GM23338 (cell line): ENCODE measurements at regions not wholly inside any gene's neighbourhood (a gene's known extent, or its start where the extent isn't known, plus 50 kb on each side); places are given as distances from the start of the nearest gene placed in this dataset.

Source experiments
- ATAC-seq: fragments of 200-7000 bp; cut with Tn5 transposase; 3 replicates; pipeline ENCODE4 v1.9.1; 2020
- DNase-seq: peaks from one replicate; pipeline ENCODE4 v3.0.0-alpha.2; 2015; ENCODE audit warnings: low spot score
- H2AFZ ChIP-seq: fragments of 200-600 bp; sonication (generic); 2 replicates; pipeline ENCODE4 v1.8.0; 2016; ENCODE audit warnings: antibody characterized with exemption, mild to moderate bottlenecking, moderate library complexity
- H3F3A ChIP-seq: fragments of 200-600 bp; sonication (generic); replicated peaks from 2 replicates; pipeline ENCODE4 v1.8.0; 2017; ENCODE audit warnings: antibody characterized with exemption, mixed run types, low read depth
- H3K27ac ChIP-seq: fragments of 200-600 bp; sonication (generic); 2 replicates; pipeline ENCODE4 v1.6.1; 2016; ENCODE audit warnings: low read depth
- H3K27me3 ChIP-seq: fragments of 200-600 bp; sonication (generic); 2 replicates; pipeline ENCODE4 v1.8.0; 2016; ENCODE audit warnings: mild to moderate bottlenecking, mixed run types, moderate library complexity; ENCODE audit not compliant: insufficient read depth
- H3K36me3 ChIP-seq: fragments of 200-600 bp; sonication (generic); 2 replicates; pipeline ENCODE4 v1.8.0; 2016; ENCODE audit warnings: mild to moderate bottlenecking; ENCODE audit not compliant: insufficient read depth
- H3K4me1 ChIP-seq: fragments of 200-600 bp; sonication (generic); 2 replicates; pipeline ENCODE4 v1.8.0; 2016; ENCODE audit warnings: mild to moderate bottlenecking, moderate library complexity; ENCODE audit not compliant: insufficient read depth
- H3K4me2 ChIP-seq: fragments of 200-600 bp; sonication (generic); 2 replicates; pipeline ENCODE4 v1.7.1; 2017; ENCODE audit warnings: mixed run types
- H3K4me3 ChIP-seq: fragments of 200-600 bp; sonication (generic); 2 replicates; pipeline ENCODE4 v1.6.1; 2016; ENCODE audit warnings: mixed run types
- H3K79me2 ChIP-seq: fragments of 200-600 bp; sonication (generic); replicated peaks from 2 replicates; pipeline ENCODE4 v1.8.0; 2017; ENCODE audit warnings: mild to moderate bottlenecking; ENCODE audit not compliant: insufficient read depth
- H3K9me2 ChIP-seq: fragments of 200-600 bp; sonication (generic); 2 replicates; pipeline ENCODE4 v1.8.0; 2017; ENCODE audit not compliant: insufficient read depth
- H4K20me1 ChIP-seq: fragments of 200-600 bp; sonication (generic); replicated peaks from 2 replicates; pipeline ENCODE4 v1.8.0; 2017; ENCODE audit warnings: mild to moderate bottlenecking; ENCODE audit not compliant: insufficient read depth
- H3K27ac Mint-ChIP-seq: 2 replicates; pipeline ENCODE4 v1.8.0; 2020; ENCODE audit warnings: inconsistent platforms, mild to moderate bottlenecking, moderate library complexity, mixed read lengths
- H3K27me3 Mint-ChIP-seq: 3 replicates; pipeline ENCODE4 v1.8.0; 2022; ENCODE audit warnings: low read depth, mild to moderate bottlenecking, moderate library complexity, mixed read lengths, inconsistent platforms; ENCODE audit not compliant: insufficient read depth, poor library complexity
- H3K36me3 Mint-ChIP-seq: 3 replicates; pipeline ENCODE4 v1.8.0; 2021; ENCODE audit warnings: low read depth, mild to moderate bottlenecking, inconsistent platforms, moderate library complexity, mixed read lengths
- H3K4me1 Mint-ChIP-seq: 3 replicates; pipeline ENCODE4 v1.8.0; 2020; ENCODE audit warnings: mild to moderate bottlenecking, inconsistent platforms, mixed read lengths
- H3K4me3 Mint-ChIP-seq: 3 replicates; pipeline ENCODE4 v1.8.0; 2021; ENCODE audit warnings: moderate library complexity, mild to moderate bottlenecking, inconsistent platforms, mixed read lengths
- H3K9me3 Mint-ChIP-seq: 3 replicates; pipeline ENCODE4 v1.8.0; 2020; ENCODE audit warnings: moderate library complexity, mild to moderate bottlenecking, inconsistent platforms, mixed read lengths
- CREB1 ChIP-seq: fragments of 250-450 bp; sonication (Bioruptor Pico); IDR thresholded peaks from 2 replicates; pipeline ENCODE4 v1.5.0; 2020; ENCODE audit warnings: low read depth, mild to moderate bottlenecking, moderate library complexity
- EZH2 ChIP-seq: fragments of 200-600 bp; sonication (generic); IDR thresholded peaks from one replicate; pipeline ENCODE4 v1.8.0; 2017; ENCODE audit warnings: antibody characterized with exemption, mild to moderate bottlenecking, low read depth; ENCODE audit not compliant: unreplicated experiment
- EZH2phosphoT487 ChIP-seq: fragments of 200-600 bp; sonication (generic); IDR thresholded peaks from one replicate; pipeline ENCODE4 v1.8.1; 2018; ENCODE audit warnings: antibody characterized with exemption; ENCODE audit not compliant: unreplicated experiment
- JUNB ChIP-seq: IDR thresholded peaks from one replicate; pipeline ENCODE4 v1.6.1; 2016; ENCODE audit warnings: antibody characterized with exemption; ENCODE audit not compliant: unreplicated experiment
- NANOG ChIP-seq: IDR thresholded peaks from 2 replicates; pipeline ENCODE4 v1.6.1; 2016; ENCODE audit warnings: antibody characterized with exemption, borderline replicate concordance
- POLR2AphosphoS5 ChIP-seq: IDR thresholded peaks from 2 replicates; pipeline ENCODE4 v1.6.1; 2016; ENCODE audit warnings: antibody characterized with exemption, low read depth
- STAT1 ChIP-seq: IDR thresholded peaks from one replicate; pipeline ENCODE4 v1.6.1; 2016; ENCODE audit warnings: antibody characterized with exemption; ENCODE audit not compliant: unreplicated experiment
- ZNF114 ChIP-seq: fragments of 250-450 bp; sonication (Bioruptor Pico); IDR thresholded peaks from 2 replicates; pipeline ENCODE4 v1.5.0; 2020; ENCODE audit warnings: mild to moderate bottlenecking, moderate library complexity
- ZNF331 ChIP-seq: fragments of 250-450 bp; sonication (Bioruptor Pico); IDR thresholded peaks from 2 replicates; pipeline ENCODE4 v1.5.0; 2020; ENCODE audit warnings: low read depth, mild to moderate bottlenecking, moderate library complexity
- TF ChIP-seq, protein P1 (sequence below), 2 experiments: fragments of 200-600 bp in 1 of 2; sonication (generic) in 1 of 2; conservative IDR thresholded peaks; 2 replicates each; pipeline versions ENCODE4 v1.5.1 to v1.6.1; 2016 to 2017; ENCODE audit warnings: antibody characterized with exemption in 2 of 2, low read depth in 2 of 2, mild to moderate bottlenecking in 2 of 2, moderate library complexity in 1 of 2
- TF ChIP-seq, protein P2 (sequence below): IDR thresholded peaks from one replicate; pipeline ENCODE4 v1.6.1; 2018; ENCODE audit warnings: antibody characterized with exemption; ENCODE audit not compliant: unreplicated experiment
- TF ChIP-seq, protein P3 (sequence below): fragments of 250-450 bp; sonication (Bioruptor Pico); IDR thresholded peaks from 2 replicates; pipeline ENCODE4 v1.5.0; 2020; ENCODE audit warnings: mild to moderate bottlenecking, moderate library complexity
- TF ChIP-seq, protein P4 (sequence below): IDR thresholded peaks from 2 replicates; pipeline ENCODE4 v1.6.1; 2016; ENCODE audit warnings: antibody characterized with exemption

DNA sequence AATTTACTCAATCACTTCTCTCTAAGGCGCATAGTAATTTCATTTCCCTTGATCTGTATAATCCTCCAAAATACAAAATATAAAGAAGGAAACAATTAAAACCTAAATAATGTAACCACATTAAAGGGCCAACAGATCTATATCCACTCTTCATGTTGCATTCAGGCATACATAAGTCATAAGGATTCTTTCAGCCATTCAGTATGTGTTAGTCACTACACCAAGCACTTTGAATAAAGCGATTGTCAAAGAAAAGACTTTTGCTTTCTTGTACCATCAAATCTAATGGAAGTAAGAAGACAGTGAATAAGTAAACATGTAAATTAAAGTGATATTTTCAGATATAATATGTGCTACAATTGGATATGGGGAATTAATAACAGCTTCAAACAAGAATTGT is 569.2 kb upstream of the PTPRD start (continued):
- TF ChIP-seq ZNF114 (CRISPR knock-in tag) (no peak), ZNF331 (CRISPR knock-in tag) (no peak), EZH2phosphoT487 (no peak), EZH2 (no peak), JUNB (no peak), POLR2AphosphoS5 (no peak), STAT1 (no peak), NANOG (no peak), CREB1 (CRISPR knock-in tag) (no peak)
- TF ChIP-seq, protein P1, sequence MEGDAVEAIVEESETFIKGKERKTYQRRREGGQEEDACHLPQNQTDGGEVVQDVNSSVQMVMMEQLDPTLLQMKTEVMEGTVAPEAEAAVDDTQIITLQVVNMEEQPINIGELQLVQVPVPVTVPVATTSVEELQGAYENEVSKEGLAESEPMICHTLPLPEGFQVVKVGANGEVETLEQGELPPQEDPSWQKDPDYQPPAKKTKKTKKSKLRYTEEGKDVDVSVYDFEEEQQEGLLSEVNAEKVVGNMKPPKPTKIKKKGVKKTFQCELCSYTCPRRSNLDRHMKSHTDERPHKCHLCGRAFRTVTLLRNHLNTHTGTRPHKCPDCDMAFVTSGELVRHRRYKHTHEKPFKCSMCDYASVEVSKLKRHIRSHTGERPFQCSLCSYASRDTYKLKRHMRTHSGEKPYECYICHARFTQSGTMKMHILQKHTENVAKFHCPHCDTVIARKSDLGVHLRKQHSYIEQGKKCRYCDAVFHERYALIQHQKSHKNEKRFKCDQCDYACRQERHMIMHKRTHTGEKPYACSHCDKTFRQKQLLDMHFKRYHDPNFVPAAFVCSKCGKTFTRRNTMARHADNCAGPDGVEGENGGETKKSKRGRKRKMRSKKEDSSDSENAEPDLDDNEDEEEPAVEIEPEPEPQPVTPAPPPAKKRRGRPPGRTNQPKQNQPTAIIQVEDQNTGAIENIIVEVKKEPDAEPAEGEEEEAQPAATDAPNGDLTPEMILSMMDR (conservative IDR thresholded peaks at IDR 0.05; ENCODE audit: low read depth in 2 of 2) = no peak

DNA sequence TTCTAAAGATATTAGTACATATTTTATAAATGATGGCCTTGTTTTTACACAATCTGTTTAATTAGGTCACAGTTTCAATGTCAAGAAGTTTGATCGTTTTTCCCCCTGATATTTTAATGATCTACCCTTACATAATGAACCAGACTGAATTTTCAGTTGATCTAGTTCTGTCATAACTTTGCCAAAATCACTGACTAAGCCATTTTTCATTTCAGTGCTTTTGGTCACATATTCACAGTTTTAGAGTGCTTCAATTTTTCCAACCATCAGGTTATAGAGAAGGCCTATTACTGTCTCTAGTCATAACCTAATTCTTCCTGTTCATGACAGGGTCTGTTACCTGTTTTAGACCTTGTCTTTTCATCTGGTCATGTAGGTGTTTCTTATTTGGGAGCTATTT is 577.9 kb upstream of the PTPRD start:
- H2AFZ ChIP-seq = no peak overlapping the region
- no peaks in the 10 kb centered on the region for H3K27me3 ChIP-seq
- Mint-ChIP-seq H3K9me3 (peaks cover 25% of the 10 kb centered on the region), H3K4me1 (0 out of 3 replicates have a peak, but pooled peaks cover 3% of the 10 kb centered on the region), H3K4me3 (no peak overlapping the region), H3K27me3 (no peaks in the 10 kb centered on the region), H3K27ac (no peak overlapping the region), H3K36me3 (peaks cover 18% of the 10 kb centered on the region)
- no peaks in the 10 kb centered on the region for H4K20me1 ChIP-seq
- no peaks in the 10 kb centered on the region for H3K79me2 ChIP-seq
- no peaks in the 10 kb centered on the region for H3F3A ChIP-seq
- no peaks in the 10 kb centered on the region for H3K36me3 ChIP-seq
- H3K9me2 ChIP-seq = peaks cover 4% of the 10 kb centered on the region; the same call in 1 of the 2 replicates
- H3K4me1 ChIP-seq = no peaks in the 10 kb centered on the region
- DNase-seq (no peak), ATAC-seq (no peak)
- H3K27ac ChIP-seq = no peak overlapping the region
- H3K4me2 ChIP-seq = no peak overlapping the region
- H3K4me3 ChIP-seq = no peak overlapping the region
- TF ChIP-seq NANOG (no peak), CREB1 (CRISPR knock-in tag) (no peak), EZH2 (no peak), JUNB (no peak), EZH2phosphoT487 (no peak), POLR2AphosphoS5 (no peak), ZNF114 (CRISPR knock-in tag) (no peak), ZNF331 (CRISPR knock-in tag) (no peak), STAT1 (no peak)
- TF ChIP-seq, protein P2, sequence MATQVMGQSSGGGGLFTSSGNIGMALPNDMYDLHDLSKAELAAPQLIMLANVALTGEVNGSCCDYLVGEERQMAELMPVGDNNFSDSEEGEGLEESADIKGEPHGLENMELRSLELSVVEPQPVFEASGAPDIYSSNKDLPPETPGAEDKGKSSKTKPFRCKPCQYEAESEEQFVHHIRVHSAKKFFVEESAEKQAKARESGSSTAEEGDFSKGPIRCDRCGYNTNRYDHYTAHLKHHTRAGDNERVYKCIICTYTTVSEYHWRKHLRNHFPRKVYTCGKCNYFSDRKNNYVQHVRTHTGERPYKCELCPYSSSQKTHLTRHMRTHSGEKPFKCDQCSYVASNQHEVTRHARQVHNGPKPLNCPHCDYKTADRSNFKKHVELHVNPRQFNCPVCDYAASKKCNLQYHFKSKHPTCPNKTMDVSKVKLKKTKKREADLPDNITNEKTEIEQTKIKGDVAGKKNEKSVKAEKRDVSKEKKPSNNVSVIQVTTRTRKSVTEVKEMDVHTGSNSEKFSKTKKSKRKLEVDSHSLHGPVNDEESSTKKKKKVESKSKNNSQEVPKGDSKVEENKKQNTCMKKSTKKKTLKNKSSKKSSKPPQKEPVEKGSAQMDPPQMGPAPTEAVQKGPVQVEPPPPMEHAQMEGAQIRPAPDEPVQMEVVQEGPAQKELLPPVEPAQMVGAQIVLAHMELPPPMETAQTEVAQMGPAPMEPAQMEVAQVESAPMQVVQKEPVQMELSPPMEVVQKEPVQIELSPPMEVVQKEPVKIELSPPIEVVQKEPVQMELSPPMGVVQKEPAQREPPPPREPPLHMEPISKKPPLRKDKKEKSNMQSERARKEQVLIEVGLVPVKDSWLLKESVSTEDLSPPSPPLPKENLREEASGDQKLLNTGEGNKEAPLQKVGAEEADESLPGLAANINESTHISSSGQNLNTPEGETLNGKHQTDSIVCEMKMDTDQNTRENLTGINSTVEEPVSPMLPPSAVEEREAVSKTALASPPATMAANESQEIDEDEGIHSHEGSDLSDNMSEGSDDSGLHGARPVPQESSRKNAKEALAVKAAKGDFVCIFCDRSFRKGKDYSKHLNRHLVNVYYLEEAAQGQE = no peak
- TF ChIP-seq, protein P3, sequence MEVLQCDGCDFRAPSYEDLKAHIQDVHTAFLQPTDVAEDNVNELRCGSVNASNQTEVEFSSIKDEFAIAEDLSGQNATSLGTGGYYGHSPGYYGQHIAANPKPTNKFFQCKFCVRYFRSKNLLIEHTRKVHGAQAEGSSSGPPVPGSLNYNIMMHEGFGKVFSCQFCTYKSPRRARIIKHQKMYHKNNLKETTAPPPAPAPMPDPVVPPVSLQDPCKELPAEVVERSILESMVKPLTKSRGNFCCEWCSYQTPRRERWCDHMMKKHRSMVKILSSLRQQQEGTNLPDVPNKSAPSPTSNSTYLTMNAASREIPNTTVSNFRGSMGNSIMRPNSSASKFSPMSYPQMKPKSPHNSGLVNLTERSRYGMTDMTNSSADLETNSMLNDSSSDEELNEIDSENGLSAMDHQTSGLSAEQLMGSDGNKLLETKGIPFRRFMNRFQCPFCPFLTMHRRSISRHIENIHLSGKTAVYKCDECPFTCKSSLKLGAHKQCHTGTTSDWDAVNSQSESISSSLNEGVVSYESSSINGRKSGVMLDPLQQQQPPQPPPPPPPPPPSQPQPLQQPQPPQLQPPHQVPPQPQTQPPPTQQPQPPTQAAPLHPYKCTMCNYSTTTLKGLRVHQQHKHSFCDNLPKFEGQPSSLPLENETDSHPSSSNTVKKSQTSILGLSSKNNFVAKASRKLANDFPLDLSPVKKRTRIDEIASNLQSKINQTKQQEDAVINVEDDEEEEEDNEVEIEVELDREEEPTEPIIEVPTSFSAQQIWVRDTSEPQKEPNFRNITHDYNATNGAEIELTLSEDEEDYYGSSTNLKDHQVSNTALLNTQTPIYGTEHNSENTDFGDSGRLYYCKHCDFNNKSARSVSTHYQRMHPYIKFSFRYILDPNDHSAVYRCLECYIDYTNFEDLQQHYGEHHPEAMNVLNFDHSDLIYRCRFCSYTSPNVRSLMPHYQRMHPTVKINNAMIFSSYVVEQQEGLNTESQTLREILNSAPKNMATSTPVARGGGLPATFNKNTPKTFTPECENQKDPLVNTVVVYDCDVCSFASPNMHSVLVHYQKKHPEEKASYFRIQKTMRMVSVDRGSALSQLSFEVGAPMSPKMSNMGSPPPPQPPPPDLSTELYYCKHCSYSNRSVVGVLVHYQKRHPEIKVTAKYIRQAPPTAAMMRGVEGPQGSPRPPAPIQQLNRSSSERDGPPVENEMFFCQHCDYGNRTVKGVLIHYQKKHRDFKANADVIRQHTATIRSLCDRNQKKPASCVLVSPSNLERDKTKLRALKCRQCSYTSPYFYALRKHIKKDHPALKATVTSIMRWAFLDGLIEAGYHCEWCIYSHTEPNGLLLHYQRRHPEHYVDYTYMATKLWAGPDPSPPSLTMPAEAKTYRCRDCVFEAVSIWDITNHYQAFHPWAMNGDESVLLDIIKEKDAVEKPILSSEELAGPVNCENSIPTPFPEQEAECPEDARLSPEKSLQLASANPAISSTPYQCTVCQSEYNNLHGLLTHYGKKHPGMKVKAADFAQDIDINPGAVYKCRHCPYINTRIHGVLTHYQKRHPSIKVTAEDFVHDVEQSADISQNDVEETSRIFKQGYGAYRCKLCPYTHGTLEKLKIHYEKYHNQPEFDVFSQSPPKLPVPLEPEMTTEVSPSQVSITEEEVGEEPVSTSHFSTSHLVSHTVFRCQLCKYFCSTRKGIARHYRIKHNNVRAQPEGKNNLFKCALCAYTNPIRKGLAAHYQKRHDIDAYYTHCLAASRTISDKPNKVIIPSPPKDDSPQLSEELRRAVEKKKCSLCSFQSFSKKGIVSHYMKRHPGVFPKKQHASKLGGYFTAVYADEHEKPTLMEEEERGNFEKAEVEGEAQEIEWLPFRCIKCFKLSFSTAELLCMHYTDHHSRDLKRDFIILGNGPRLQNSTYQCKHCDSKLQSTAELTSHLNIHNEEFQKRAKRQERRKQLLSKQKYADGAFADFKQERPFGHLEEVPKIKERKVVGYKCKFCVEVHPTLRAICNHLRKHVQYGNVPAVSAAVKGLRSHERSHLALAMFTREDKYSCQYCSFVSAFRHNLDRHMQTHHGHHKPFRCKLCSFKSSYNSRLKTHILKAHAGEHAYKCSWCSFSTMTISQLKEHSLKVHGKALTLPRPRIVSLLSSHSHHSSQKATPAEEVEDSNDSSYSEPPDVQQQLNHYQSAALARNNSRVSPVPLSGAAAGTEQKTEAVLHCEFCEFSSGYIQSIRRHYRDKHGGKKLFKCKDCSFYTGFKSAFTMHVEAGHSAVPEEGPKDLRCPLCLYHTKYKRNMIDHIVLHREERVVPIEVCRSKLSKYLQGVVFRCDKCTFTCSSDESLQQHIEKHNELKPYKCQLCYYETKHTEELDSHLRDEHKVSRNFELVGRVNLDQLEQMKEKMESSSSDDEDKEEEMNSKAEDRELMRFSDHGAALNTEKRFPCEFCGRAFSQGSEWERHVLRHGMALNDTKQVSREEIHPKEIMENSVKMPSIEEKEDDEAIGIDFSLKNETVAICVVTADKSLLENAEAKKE (CRISPR knock-in tag) = no peak
- TF ChIP-seq, protein P4, sequence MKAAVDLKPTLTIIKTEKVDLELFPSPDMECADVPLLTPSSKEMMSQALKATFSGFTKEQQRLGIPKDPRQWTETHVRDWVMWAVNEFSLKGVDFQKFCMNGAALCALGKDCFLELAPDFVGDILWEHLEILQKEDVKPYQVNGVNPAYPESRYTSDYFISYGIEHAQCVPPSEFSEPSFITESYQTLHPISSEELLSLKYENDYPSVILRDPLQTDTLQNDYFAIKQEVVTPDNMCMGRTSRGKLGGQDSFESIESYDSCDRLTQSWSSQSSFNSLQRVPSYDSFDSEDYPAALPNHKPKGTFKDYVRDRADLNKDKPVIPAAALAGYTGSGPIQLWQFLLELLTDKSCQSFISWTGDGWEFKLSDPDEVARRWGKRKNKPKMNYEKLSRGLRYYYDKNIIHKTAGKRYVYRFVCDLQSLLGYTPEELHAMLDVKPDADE = no peak
